AG04449 (cell line): ENCODE measurements at regions not wholly inside any gene's neighbourhood (a gene's known extent, or its start where the extent isn't known, plus 50 kb on each side); places are given as distances from the start of the nearest gene placed in this dataset.

Experiments
- CTCF ChIA-PET: fragments of 350-600 bp; formaldehyde crosslinking; extraction: SDS; loops from one replicate; lab custom pipeline; 2021; ENCODE audit warnings: antibody characterized with exemption; lab: Yijun Ruan, JAX
- POLR2A ChIA-PET: fragments of 400-600, 350-600 bp; formaldehyde crosslinking; extraction: SDS; loops from one replicate; lab custom pipeline; 2020; ENCODE audit warnings: antibody characterized with exemption, inconsistent platforms; lab: Yijun Ruan, JAX
- DNase-seq: peaks from one replicate; pipeline ENCODE4 v3.0.0-alpha.2; 2010; ENCODE audit warnings: low read depth, low spot score
- H3K4me3 ChIP-seq: 2 replicates; pipeline ENCODE4 v1.5.1; 2011; ENCODE audit warnings: low read depth, mild to moderate bottlenecking, control low read depth, low read length
- TF ChIP-seq, protein P1 (sequence below): IDR thresholded peaks from one replicate; pipeline ENCODE4 v1.5.1; 2011; ENCODE audit warnings: mild to moderate bottlenecking, moderate library complexity, low read length, control low read depth, inconsistent platforms; ENCODE audit not compliant: insufficient read depth; ENCODE audit errors: missing control alignments

GRCh38 chr21:38996355-38996754, 186.9 kb downstream of the PSMG1 start:
- ChIA-PET POLR2A (no interaction called here), CTCF (no interaction called here)
- no peak overlapping the region for H3K4me3 ChIP-seq
- DNase-seq = no peak
- TF ChIP-seq, protein P1, sequence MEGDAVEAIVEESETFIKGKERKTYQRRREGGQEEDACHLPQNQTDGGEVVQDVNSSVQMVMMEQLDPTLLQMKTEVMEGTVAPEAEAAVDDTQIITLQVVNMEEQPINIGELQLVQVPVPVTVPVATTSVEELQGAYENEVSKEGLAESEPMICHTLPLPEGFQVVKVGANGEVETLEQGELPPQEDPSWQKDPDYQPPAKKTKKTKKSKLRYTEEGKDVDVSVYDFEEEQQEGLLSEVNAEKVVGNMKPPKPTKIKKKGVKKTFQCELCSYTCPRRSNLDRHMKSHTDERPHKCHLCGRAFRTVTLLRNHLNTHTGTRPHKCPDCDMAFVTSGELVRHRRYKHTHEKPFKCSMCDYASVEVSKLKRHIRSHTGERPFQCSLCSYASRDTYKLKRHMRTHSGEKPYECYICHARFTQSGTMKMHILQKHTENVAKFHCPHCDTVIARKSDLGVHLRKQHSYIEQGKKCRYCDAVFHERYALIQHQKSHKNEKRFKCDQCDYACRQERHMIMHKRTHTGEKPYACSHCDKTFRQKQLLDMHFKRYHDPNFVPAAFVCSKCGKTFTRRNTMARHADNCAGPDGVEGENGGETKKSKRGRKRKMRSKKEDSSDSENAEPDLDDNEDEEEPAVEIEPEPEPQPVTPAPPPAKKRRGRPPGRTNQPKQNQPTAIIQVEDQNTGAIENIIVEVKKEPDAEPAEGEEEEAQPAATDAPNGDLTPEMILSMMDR = no peak

GRCh38 chr21:38995731-38996130, 187.5 kb downstream of the PSMG1 start:
- TF ChIP-seq, protein P1 = no peak
- CTCF ChIA-PET = no interaction called here
- no peak for DNase-seq
- POLR2A ChIA-PET = no interaction called here
- no peak overlapping the region for H3K4me3 ChIP-seq

DNA sequence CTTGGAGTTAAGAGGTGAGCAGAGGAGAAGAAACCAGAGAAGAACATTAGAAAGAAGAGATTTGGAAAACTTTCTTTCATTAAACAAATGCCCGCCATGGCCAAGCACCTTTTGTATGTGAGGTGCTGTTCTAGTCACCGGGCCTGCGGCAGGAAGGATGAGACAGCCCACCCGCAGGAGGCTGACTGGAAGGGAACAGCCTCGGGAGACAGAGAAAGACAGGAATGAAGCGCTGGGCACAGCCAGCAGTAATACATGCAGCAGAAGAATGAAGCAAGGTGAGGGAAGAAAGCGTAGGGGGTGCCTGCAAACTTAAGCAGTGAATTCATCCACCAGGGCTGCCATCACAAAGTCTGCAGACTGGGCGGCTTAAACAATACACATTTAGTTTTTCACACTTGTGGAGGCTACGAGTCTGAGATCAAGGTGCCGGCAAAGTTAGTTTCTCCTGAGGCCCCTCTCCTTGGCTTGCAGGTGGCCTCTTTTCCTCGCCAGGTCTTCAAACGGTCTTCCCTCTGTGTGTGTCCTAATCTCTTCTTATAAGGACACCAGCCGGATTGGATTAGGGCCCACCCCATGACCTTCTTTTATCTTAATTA, 188.1 kb downstream of the PSMG1 start:
- ChIA-PET POLR2A (no interaction called here), CTCF (interaction anchor here (1.4 kb wide), 1 partner anchor 16 kb away, joined by 3 read pairs; no protein-coding TSS in a partner anchor)
- TF ChIP-seq, protein P1 = no peak
- DNase-seq = no peak
- no peak overlapping the region for H3K4me3 ChIP-seq

GRCh38 chr21:38994042-38994441, 188.3 kb downstream of the ETS2 start:
- no peak overlapping the region for H3K4me3 ChIP-seq
- POLR2A ChIA-PET = no interaction called here
- no peak for DNase-seq
- TF ChIP-seq, protein P1 = no peak
- CTCF ChIA-PET = interaction anchor here (1.3 to 1.4 kb wide), 2 partner anchors 10 to 17 kb away, joined by 3 read pairs; no protein-coding TSS in a partner anchor

DNA sequence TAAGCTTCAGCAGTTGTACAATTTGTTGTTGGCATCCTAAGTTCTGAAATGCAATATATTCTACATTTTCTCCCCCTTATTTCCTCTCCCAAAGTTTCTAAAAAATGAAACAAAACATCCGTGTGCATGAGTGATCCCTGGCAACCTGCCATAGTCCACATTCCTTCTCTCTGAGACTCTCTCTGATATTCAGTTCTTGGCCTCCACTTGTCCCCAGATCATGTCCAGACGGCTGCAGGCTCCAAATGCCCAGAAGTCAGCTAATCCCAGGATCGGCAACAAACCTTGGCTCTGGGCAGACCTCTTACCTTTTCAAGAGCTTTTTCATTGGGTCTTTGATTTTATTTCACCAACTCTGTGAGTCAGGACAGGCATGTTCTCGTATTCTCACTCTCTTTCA, 187.8 kb downstream of the ETS2 start:
- ChIA-PET POLR2A (no interaction called here), CTCF (interaction anchor here (1.3 kb wide), 1 partner anchor 11 kb away, joined by 3 read pairs; no protein-coding TSS in a partner anchor)
- peak; percentile 59 for DNase-seq
- TF ChIP-seq, protein P1 = no peak
- H3K4me3 ChIP-seq = no peak overlapping the region

DNA sequence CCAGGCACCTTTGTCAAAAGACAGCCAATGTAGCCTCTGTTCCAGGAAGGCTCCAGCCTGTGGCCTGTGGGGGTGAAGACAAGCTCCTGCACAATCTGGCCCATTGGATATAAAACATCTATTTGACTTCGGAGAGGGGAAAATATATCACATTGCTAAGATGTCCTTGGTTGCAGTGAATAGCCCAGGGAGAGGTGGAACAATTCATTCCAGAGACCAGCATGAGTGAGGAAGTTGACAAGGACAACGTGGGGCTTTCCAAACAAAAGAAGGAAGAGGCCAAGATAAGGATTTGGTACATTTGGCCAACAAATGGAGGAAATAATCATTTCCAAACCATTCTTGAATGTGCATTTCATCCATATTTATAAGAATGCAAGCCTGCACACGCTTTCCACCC, 187.0 kb downstream of the ETS2 start:
- H3K4me3 ChIP-seq = no peak overlapping the region
- CTCF ChIA-PET = no interaction called here
- DNase-seq = no peak
- POLR2A ChIA-PET = no interaction called here
- TF ChIP-seq, protein P1 = no peak
